Fibroblast of pulmonary artery (primary cell): ENCODE measurements at regions not wholly inside any gene's neighbourhood (a gene's known extent, or its start where the extent isn't known, plus 50 kb on each side); places are given as distances from the start of the nearest gene placed in this dataset.

Source experiments
- DNase-seq: peaks from one replicate; pipeline ENCODE4 v3.0.0-alpha.2; 2010; ENCODE audit warnings: low read depth
- H3K4me3 ChIP-seq: replicated peaks from 2 replicates; pipeline ENCODE4 v1.5.1; 2011; ENCODE audit warnings: low read depth, mild to moderate bottlenecking, control low read depth, low read length, moderate library complexity
- TF ChIP-seq, protein P1 (sequence below): IDR thresholded peaks from 2 replicates; pipeline ENCODE4 v1.5.1; 2011; ENCODE audit warnings: mild to moderate bottlenecking, control low read depth, low read length, inconsistent platforms; ENCODE audit errors: missing control alignments

- TF ChIP-seq, protein P1, sequence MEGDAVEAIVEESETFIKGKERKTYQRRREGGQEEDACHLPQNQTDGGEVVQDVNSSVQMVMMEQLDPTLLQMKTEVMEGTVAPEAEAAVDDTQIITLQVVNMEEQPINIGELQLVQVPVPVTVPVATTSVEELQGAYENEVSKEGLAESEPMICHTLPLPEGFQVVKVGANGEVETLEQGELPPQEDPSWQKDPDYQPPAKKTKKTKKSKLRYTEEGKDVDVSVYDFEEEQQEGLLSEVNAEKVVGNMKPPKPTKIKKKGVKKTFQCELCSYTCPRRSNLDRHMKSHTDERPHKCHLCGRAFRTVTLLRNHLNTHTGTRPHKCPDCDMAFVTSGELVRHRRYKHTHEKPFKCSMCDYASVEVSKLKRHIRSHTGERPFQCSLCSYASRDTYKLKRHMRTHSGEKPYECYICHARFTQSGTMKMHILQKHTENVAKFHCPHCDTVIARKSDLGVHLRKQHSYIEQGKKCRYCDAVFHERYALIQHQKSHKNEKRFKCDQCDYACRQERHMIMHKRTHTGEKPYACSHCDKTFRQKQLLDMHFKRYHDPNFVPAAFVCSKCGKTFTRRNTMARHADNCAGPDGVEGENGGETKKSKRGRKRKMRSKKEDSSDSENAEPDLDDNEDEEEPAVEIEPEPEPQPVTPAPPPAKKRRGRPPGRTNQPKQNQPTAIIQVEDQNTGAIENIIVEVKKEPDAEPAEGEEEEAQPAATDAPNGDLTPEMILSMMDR: no peak
- DNase-seq: no peak
- no peak overlapping the region for H3K4me3 ChIP-seq
These were observed 151.4 kb downstream of the CHRM3 start for GRCh38 chr1:239537795-239538194.

GRCh38 chr1:239538239-239538988 lies 152.0 kb downstream of the CHRM3 start:
- no peak overlapping the region for H3K4me3 ChIP-seq
- TF ChIP-seq, protein P1: no peak
- no peak for DNase-seq

DNA sequence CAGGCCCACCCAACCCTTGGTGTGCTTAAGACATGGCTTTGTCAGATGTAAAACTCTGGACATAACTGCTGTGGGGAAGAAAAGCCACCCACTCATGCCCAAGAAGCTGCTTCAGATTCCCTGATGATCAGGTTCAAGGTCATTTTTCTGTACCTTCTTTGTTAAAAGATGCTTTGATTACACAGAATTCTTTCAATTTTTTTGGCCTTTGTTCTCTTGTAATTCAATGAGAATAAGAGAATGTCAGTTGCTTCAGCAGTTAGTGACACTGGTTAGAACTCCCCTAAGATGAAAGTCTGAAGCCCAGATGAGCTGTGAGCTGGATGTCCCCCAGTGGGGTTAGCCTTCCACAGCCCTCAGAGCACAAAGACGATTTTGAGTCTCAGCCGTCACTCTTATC lies 152.7 kb downstream of the CHRM3 start:
- no peak for DNase-seq
- TF ChIP-seq, protein P1: no peak
- H3K4me3 ChIP-seq: no peak overlapping the region

DNA sequence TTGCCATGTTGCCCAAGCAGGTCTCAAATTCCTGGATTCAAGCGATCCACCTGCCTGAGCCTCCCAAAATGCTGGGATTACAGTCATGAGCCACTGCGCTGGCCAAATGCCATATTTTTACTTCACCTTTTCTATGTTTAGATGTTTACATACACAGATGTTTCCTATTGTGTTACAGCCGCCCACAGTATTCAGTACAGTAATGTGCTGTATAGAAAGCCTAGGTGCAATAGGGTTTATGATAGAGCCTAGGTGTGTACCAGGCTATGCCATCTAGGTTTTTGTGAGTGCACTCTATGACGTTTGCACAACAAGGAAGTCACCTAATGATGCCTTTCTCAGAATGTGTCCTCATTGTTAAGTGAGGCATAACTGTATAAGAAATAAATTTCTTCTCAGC lies 153.4 kb downstream of the CHRM3 start:
- DNase-seq: no peak
- TF ChIP-seq, protein P1: no peak
- no peak overlapping the region for H3K4me3 ChIP-seq

GRCh38 chr1:239543873-239544272 lies 157.5 kb downstream of the CHRM3 start:
- TF ChIP-seq, protein P1: no peak
- H3K4me3 ChIP-seq: no peak overlapping the region
- no peak for DNase-seq

DNA sequence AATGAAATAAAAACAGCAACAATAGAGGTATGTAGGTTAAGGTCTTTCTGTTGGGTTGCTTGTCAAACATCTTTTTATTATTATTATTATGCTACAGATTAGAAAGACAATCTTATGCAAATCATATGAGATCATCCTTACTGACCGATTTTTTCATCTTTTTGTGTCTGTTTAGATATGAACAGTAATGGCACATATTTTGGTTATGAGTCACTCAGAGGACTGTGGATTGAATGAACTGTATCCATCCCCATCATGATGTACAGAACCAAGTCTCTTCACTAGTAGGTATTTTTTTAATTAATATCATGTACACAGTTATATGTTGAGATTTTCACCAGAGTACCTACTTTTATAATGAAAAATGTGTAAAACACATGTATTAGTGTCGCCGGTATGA lies 159.1 kb downstream of the CHRM3 start:
- no peak overlapping the region for H3K4me3 ChIP-seq
- peak; percentile 3 for DNase-seq
- TF ChIP-seq, protein P1: no peak

GRCh38 chr1:239547987-239548386 lies 161.6 kb downstream of the CHRM3 start:
- DNase-seq: no peak
- TF ChIP-seq, protein P1: no peak
- no peak overlapping the region for H3K4me3 ChIP-seq
